ENCODE measurements at regions not wholly inside any gene's neighbourhood (a gene's known extent, or its start where the extent isn't known, plus 50 kb on each side); places are given as distances from the start of the nearest gene placed in this dataset.

DNA sequence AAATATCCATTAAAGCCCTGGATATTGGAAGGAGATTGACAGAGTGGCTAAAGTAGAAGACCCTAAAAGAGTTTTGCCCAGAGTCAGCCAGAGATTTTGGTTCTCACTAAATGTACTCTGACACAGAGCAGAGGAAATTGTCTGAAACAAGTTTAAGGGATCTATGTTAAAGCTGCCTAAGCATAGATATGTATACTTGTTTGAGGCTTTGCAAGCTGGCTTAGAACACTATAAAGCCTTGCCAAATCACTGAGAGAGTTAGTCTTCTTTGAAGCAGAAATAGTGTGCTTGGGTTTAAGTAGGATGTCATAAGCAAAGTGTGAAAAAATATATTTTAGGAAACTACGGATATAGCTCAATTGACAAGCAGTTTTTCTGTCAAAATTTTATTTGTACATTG is 653.5 kb downstream of the FSCB start:
- TF ChIP-seq, protein P1, sequence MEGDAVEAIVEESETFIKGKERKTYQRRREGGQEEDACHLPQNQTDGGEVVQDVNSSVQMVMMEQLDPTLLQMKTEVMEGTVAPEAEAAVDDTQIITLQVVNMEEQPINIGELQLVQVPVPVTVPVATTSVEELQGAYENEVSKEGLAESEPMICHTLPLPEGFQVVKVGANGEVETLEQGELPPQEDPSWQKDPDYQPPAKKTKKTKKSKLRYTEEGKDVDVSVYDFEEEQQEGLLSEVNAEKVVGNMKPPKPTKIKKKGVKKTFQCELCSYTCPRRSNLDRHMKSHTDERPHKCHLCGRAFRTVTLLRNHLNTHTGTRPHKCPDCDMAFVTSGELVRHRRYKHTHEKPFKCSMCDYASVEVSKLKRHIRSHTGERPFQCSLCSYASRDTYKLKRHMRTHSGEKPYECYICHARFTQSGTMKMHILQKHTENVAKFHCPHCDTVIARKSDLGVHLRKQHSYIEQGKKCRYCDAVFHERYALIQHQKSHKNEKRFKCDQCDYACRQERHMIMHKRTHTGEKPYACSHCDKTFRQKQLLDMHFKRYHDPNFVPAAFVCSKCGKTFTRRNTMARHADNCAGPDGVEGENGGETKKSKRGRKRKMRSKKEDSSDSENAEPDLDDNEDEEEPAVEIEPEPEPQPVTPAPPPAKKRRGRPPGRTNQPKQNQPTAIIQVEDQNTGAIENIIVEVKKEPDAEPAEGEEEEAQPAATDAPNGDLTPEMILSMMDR (conservative IDR thresholded peaks at IDR 0.05) = no peak
- no peak for TF ChIP-seq ZFX (IDR thresholded peaks at IDR 0.05)
